ENCODE measurements at regions not wholly inside any gene's neighbourhood (a gene's known extent, or its start where the extent isn't known, plus 50 kb on each side); places are given as distances from the start of the nearest gene placed in this dataset.

DNA sequence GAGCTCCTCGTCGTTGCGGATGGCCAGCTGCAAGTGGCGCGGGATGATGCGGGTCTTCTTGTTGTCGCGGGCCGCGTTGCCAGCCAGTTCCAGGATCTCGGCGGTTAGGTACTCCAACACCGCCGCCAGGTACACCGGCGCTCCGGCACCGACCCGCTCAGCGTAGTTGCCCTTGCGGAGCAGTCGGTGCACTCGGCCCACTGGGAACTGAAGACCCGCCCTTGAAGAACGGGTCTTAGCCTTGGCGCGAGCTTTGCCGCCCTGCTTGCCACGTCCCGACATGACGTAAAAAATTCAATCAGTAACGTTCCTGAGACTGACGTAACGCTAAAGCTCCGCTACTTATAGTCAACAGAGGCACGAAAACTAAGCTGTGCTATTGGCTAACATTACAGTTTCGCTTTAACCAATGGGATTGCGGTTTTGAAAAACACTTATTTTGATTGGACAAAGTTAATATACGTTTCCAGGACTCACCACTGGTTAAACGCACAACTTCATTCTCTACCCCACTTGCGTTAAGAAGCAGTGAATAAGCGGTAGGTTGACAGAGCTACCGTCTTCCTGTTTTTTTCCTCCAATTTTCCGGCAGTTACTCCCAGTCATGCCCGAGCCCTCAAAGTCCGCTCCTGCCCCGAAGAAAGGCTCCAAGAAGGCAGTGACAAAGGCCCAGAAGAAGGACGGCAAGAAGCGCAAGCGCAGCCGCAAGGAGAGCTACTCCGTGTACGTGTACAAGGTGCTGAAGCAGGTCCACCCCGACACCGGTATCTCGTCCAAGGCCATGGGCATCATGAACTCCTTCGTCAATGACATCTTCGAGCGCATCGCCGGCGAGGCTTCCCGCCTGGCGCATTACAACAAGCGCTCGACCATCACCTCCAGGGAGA lies 73.9 kb downstream of the OR2B2 start:
- intact Hi-C loops (cut with micrococcal nuclease) (loop anchor here (1.0 to 10.0 kb wide), 5 partner anchors 28 to 1814 kb away; a partner anchor contains a TSS), dilution Hi-C loops (cut with MboI; ENCODE audit: extremely low pct_ligation_motif_present, low sequenced_read_pairs) (no loop called here)
- POLR2A ChIA-PET: interaction anchor here (1.0 to 5.3 kb wide), 16 partner anchors 14 to 1817 kb away, joined by 3 to 129 read pairs (median 8); a partner anchor contains a TSS
- Histone ChIP-seq H3K4me3 (replicated peaks in 1 of 3; ENCODE audit: insufficient read depth in 1 of 3, low read depth in 1 of 3, low read length in 3 of 3) (peak overlapping the region; percentile 25 to 86 (median 59)), H4K20me1 (replicated peaks; ENCODE audit: control insufficient read depth, extremely low read depth, insufficient read depth, low read length) (no peaks in the 10 kb centered on the region), H3K4me2 (ENCODE audit: insufficient read depth, low read length) (peak overlapping the region; percentile 84), H3K36me3 (ENCODE audit: control insufficient read depth in 2 of 2, extremely low read depth in 1 of 2, insufficient read depth in 2 of 2, low read length in 2 of 2) (no peaks in the 10 kb centered on the region), H2AFZ (ENCODE audit: low read depth, low read length) (no peak overlapping the region), H3K27me3 (ENCODE audit: control insufficient read depth in 2 of 2, insufficient read depth in 2 of 2, low read length in 2 of 2) (no peaks in the 10 kb centered on the region), H3K9ac (replicated peaks; ENCODE audit: extremely low read depth, insufficient read depth, low read length) (peak overlapping the region; percentile 97), H3K79me2 (ENCODE audit: control insufficient read depth, insufficient read depth, low read length) (no peaks in the 10 kb centered on the region), H3K27ac (ENCODE audit: insufficient read depth, low read depth, low read length) (peak overlapping the region; percentile 95), H3K4me1 (ENCODE audit: control insufficient read depth, extremely low read depth, insufficient read depth, low read length) (peaks cover 14% of the 10 kb centered on the region), H3K9me1 (replicated peaks; ENCODE audit: control insufficient read depth, extremely low read depth, insufficient read depth, low read length) (no peaks in the 10 kb centered on the region), H3K9me3 (replicated peaks; ENCODE audit: control insufficient read depth, insufficient read depth, low read length) (no peaks in the 10 kb centered on the region)
- FAIRE-seq (peak; percentile 97), DNase-seq (ENCODE audit: low read depth, low spot score) (peak; percentile 100)
- TSS peak; percentile 87 for BruUV-seq (replicated peaks)
- TF ChIP-seq POLR2A (IDR thresholded peaks at IDR 0.05; ENCODE audit: low read depth, low read length) (peak; percentile 87), EZH2 (IDR thresholded peaks at IDR 0.05; ENCODE audit: borderline replicate concordance, low read depth, low read length, severe bottlenecking) (no peak), POLR2AphosphoS5 (IDR thresholded peaks at IDR 0.05; ENCODE audit: insufficient read depth, low read depth, low read length) (peak; percentile 56), MYC (IDR thresholded peaks at IDR 0.05; ENCODE audit: low read depth, low read length) (no peak), GATA2 (IDR thresholded peaks at IDR 0.05; ENCODE audit: insufficient read depth, insufficient read length, low read depth, low read length) (no peak), FOS (IDR thresholded peaks at IDR 0.05; ENCODE audit: borderline replicate concordance, insufficient read depth, low read length) (no peak), JUN (IDR thresholded peaks at IDR 0.05; ENCODE audit: borderline replicate concordance, insufficient read depth, insufficient read length, low read depth) (peak; percentile 53)
- TF ChIP-seq, protein P1, sequence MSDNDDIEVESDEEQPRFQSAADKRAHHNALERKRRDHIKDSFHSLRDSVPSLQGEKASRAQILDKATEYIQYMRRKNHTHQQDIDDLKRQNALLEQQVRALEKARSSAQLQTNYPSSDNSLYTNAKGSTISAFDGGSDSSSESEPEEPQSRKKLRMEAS (IDR thresholded peaks at IDR 0.05; ENCODE audit: insufficient read depth, insufficient read length): no peak
- TF ChIP-seq, protein P2, sequence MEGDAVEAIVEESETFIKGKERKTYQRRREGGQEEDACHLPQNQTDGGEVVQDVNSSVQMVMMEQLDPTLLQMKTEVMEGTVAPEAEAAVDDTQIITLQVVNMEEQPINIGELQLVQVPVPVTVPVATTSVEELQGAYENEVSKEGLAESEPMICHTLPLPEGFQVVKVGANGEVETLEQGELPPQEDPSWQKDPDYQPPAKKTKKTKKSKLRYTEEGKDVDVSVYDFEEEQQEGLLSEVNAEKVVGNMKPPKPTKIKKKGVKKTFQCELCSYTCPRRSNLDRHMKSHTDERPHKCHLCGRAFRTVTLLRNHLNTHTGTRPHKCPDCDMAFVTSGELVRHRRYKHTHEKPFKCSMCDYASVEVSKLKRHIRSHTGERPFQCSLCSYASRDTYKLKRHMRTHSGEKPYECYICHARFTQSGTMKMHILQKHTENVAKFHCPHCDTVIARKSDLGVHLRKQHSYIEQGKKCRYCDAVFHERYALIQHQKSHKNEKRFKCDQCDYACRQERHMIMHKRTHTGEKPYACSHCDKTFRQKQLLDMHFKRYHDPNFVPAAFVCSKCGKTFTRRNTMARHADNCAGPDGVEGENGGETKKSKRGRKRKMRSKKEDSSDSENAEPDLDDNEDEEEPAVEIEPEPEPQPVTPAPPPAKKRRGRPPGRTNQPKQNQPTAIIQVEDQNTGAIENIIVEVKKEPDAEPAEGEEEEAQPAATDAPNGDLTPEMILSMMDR (IDR thresholded peaks at IDR 0.05; ENCODE audit: extremely low read depth in 1 of 2, insufficient read depth in 1 of 2, low read depth in 1 of 2, low read length in 2 of 2): no peak
- CTCF ChIA-PET: interaction anchor here (0.7 to 5.7 kb wide), 16 partner anchors 14 to 1516 kb away, joined by 3 to 44 read pairs (median 4); a partner anchor contains a TSS

Data from endothelial cell of umbilical vein (primary cell).